PC-9 (cell line): ENCODE measurements at regions not wholly inside any gene's neighbourhood (a gene's known extent, or its start where the extent isn't known, plus 50 kb on each side); places are given as distances from the start of the nearest gene placed in this dataset.

ENCODE experiments used
- EZH2 ChIP-seq: fragments of 200-600 bp; sonication (generic); IDR thresholded peaks from 2 replicates; pipeline ENCODE4 v1.8.0; 2017; ENCODE audit warnings: antibody characterized with exemption, low read depth
- TF ChIP-seq, protein P1 (sequence below): fragments of 200-600 bp; sonication (generic); conservative IDR thresholded peaks from 2 replicates; pipeline ENCODE4 v1.6.1; 2017; ENCODE audit warnings: mixed run types, antibody characterized with exemption, mild to moderate bottlenecking, moderate library complexity

DNA sequence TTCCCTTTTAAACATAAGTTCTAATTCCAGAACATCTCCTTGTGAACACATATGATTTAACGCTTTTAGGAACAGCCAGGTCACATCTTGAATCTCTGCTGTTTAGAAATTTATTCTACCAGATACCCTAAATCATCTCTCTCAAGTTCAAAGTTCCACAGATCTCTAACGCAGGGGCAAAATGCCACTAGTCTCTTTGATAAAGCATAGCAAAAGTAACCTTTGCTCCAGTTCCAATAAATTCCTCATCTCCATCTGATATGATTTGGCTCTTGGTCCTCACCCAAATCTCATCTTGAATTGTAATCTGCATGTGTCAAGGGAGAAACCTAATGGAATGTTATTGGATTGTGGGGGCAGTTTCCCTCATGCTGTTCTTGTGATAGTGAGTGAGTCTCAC lies 96.3 kb upstream of the PLEKHA5 start:
- TF ChIP-seq, protein P1, sequence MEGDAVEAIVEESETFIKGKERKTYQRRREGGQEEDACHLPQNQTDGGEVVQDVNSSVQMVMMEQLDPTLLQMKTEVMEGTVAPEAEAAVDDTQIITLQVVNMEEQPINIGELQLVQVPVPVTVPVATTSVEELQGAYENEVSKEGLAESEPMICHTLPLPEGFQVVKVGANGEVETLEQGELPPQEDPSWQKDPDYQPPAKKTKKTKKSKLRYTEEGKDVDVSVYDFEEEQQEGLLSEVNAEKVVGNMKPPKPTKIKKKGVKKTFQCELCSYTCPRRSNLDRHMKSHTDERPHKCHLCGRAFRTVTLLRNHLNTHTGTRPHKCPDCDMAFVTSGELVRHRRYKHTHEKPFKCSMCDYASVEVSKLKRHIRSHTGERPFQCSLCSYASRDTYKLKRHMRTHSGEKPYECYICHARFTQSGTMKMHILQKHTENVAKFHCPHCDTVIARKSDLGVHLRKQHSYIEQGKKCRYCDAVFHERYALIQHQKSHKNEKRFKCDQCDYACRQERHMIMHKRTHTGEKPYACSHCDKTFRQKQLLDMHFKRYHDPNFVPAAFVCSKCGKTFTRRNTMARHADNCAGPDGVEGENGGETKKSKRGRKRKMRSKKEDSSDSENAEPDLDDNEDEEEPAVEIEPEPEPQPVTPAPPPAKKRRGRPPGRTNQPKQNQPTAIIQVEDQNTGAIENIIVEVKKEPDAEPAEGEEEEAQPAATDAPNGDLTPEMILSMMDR: no peak
- TF ChIP-seq EZH2: no peak
